HG03135 (cell line): ENCODE measurements at regions not wholly inside any gene's neighbourhood (a gene's known extent, or its start where the extent isn't known, plus 50 kb on each side); places are given as distances from the start of the nearest gene placed in this dataset.
"Not testable (repeated sequence)": the region's sequence is repeated elsewhere in the genome, so short reads cannot be mapped to it uniquely, and the experiment has no call there.

ENCODE experiments used
- ATAC-seq: cut with Tn5 transposase; IDR thresholded peaks from one replicate; pipeline ENCODE4 v1.9.1; 2021; ENCODE audit warnings: mild to moderate bottlenecking, moderate library complexity; ENCODE audit not compliant: unreplicated experiment

DNA sequence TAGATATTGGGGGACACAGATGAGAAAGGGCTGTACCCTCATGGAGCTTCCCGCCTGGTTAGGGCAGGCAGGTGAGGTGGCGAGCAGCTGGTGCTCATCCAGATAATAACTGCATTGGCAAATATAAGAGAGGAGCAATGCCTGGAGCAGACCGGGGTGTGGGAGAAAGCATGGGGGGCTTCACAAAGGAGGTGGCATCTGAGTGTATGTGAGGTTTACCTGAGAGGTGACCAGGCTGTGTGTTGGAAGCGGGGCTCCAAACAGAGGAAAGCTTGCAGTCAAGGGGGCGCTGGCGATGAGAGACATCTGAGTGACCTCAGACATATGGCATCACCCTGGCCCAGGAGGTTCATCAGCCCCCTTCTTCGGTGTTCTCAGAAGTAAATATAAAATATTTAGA lies 72.1 kb upstream of the PMEPA1 start:
- ATAC-seq = no peak

DNA sequence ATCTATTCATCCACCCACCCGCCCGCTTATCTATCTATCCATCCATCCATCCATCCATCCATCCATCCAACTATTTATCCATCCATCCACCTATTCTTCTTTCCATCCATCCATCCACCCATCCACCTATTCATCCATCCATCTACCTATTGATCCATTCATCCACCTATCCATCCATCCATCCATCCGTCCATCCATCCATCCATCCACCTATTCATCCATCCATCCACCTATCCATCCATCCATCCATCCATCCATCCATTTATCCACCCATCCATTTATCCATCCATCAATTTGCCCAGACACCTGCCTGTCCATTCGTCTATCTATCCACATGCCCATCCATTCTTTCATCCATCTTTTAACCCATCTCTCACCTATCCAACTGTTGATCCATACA lies 71.1 kb upstream of the PMEPA1 start:
- no peak for ATAC-seq

DNA sequence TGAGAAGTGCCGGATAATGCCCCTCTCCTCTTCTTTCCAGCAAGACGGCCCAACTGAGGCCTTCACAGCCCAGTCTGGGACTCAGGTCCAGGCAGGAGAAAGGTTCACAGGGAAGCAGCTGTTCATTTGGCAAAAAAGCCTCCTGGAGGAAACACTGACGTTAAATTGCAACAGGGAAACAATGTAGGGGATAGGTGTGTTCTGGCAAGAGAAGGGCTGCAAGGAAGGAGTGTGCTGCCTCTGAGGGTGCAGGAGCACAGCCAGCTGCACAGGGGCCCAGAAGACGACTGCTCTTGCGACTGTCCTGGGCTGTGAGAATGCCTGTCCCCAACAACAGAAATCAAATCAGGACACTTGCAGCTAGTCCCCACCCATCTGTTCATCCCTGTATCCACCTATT lies 70.6 kb upstream of the PMEPA1 start:
- ATAC-seq = no peak

DNA sequence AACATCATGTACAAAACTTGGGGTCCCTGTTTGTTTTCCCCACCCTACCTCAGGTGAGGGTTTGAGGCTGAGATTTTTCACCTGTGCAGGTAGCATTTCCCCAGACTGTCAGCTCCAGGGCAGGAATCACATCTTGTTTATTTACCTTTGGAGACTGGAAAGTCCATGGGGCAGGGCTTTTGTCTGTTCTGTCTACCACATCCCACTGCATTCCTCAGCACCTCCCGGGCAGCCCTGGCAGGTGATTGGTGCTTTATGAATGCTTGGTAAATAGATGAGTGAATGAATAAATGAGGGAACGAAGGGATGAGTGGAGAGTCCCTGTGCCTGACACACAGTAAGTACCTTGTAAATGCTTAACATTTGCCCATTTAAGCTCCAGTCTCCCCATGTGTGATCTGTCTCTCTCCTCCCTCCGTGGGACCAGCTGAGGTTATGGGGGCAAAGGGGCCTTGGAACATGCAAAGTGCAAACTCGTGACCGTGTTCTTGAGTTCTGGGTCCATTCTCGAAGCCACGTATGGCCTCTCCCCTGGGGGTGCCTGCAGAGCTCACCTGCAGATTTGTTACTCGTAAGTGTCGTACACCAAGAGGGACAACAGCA lies 69.7 kb upstream of the PMEPA1 start:
- no peak for ATAC-seq

DNA sequence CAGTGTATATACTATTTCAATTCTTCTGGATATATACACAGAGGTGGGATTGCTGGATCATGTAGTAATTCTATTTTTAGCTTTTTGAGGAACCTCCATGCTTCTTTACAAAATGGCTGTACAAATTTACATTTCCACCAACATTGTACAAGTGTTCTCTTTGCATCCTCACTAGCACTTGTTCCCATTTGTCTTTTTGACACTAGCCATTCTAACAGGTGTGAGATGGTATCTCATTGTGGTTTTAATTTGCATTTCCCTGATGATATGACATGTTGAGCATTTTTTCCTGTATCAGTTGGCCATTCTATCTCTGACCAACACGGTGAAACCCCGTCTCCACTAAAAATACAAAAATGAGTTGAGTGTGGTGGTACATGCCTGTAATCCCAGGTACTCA lies 68.1 kb upstream of the PMEPA1 start:
- ATAC-seq = no peak

DNA sequence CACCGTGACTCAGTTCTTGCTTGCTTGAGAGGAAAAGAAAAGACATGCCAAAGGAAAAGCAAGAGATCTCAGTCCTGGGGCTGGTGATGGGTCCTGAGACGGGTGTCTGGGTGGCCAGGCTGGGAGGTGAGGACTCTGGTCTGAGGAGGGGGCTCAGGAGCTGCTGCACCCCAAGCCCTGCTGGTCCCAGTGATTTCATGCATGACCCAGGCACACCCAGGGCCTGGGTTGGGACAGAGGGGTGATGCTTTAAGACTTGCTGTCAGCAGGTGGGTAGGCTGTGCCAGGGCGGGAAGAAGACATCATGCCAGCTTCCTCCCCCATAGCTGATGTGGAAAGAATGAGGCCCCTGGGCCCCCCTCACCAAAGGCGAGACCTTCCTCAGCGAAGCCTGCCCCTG lies 65.1 kb upstream of the PMEPA1 start:
- no peak for ATAC-seq

DNA sequence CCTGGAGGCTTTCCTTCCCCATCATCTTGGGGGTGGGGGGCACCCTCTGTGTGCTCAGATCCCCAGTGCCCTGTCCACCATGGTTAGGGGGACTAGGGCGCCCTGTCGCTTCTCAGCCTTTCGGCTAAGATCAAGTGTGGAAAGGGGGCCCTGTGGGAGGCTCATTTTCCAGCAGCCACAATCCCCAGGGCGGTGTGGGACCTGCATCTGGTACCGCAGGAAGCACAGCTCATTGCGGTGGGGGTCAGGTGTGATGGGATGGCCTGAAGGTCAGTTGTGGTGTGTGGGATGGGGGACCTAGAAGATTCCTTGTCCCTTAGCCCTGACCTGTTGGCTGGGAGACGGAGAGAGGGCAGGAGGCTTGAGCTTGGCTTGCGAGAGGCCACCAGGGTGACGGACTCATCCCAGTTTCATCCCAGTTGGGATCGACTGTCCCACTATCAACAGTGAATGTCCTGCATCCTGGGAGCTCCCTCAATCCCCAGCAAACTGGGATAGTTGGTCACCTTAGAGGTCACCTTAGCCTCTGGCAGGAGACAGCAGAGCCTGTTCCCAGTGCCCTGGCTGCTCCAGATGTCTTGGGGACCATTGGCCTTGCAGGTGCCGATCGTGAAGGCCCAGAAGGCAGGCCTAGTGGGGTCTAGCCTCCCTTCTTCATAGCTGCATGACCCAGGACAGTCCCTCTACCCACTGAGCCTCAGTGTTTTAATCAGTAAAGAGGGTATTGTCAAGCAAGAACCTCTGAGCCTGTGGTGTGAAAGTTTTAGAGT lies 64.5 kb upstream of the PMEPA1 start:
- no peak for ATAC-seq

DNA sequence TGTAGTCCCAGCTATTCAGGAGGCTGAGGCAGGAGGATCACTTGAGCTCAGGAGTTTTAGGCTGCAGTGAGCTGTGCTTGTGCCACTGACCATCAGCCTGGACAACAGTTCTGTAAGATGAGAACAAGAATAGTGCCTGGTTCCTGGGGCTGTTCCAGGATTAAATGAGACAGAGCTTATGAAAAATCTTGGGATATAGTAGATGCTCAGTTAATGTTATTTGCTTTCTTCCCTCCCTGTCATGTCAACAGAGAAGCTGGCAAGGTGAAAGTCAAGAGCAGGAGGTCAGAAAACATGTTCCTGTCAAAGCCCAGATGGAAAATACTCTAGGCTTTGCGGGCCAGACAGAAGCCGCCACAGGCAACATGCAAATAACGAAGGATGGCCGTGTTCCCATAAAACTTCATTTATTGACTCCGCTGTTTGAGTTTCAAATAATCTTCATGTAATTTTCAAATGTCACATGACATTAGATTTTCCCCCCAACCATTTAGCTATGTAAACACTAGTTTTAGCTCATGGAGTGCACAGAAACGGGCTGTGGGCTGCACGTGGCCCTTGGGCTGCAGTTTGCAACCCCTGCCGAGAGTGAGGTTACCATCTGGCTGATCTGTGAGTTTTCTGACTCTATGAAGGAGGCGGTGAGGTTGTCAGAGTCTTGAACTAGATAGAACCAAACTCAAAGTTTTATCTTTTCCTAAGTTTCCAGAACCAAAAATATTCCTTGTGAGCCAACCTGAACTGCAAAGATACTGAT lies 63.4 kb upstream of the PMEPA1 start:
- no peak for ATAC-seq

DNA sequence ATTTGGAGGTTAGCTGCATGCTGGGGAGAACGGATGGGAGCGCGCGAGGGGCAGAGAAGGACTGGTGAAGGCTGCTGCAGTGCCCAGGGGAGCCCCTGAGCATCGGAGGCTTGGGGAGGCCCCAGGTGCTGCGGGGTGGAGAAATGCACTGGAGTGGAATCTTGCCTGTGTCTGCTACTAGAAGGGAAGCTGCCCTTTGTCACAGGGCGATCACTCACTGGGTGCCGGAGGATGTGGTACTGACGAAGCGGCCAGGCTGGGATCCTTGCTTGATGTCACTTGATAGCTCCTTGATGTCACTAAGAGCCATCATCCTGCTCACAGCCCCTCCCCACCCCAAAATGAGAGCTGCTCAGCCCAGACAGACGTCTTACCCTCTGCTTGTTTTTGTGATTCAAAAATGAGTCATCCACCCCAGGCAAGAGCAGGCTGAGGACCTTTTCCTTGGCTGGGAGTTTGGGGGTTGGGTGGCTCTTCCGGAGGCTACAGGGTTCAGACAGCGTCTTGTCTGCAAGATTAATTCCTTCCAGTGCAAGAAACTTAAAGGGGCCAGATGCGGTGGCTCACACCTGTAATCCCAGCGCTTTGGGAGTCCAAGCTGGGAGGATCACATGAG lies 62.6 kb upstream of the PMEPA1 start:
- ATAC-seq = no peak

DNA sequence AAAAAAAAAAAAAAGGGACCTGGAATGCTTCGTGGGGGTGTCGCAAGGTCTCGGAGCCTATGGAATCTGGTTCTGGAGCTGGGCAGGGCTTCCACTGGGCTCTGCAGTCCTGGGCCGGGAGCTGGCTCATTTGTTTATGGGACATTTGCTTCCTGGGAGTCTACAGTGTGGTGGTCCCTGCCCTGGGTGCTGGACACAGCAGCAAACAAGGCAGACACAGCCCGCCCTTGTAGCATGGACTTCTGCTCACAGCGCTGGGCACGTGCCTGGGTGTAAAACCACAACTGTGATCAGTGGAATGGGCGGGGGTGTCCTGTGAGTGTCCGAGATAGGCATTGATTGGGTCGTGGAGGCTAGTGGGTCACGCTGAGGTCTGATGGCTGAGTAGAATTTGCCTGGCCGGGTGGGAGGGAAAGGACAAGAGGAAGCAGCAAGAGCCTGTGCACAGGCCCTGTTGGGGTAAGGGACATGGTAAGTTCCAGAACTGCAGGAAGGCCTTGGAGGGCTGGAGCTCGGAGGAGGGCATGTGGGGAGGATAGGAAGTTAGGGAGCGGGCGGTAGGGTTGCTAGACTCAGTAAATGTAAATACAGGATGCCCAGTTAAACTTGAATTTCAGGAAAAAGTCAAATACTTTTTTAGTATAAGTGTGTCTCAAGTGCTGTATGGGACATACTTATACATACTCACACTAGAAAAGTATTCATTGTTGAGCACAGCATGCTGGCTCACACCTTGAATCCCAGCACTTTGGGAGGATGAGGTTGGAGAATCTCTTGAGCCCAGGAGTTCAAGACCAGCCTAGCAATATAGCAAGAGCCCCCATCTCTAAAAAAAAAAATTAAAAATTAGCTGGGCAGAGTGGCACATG lies 61.3 kb upstream of the PMEPA1 start:
- ATAC-seq = no peak

DNA sequence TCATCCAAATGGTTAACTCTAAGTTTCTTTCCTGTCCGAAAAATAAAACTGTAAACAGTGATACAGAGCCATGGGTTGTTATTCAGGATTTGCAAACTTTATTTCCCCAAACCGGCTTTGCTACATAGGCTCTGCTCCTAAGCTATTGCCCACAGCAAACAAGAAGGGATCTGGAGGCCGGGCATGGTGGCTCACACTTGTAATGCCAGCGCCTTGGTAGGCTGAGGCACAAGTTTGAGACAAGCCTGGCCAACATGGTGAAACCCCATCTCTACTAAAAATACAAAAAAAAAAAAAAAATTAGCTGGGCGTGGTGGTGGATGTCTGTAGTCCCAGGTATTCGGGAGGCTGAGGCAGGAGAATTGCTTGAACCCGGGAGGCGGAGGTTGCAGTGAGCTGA lies 60.6 kb upstream of the PMEPA1 start:
- ATAC-seq = not testable (repeated sequence)

DNA sequence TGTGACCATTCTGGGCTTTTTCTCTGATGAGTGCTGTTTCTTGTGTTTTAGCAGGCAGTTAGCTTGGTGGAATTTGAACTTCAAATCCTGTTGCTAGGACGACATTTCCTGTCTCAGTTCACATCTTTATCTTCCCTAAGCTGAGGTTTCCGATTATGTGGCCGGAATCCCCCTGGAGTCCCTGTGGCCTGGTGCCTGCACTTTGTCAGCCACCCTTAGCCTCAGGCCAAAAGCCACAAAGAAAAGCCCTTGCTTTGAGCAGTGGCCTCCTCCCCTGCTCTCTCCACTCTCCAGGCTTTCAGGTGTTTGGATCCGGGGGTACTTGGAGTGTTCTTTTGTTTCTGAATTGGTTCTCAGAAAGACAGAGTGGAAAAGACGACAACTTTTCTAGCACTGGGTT lies 59.9 kb upstream of the PMEPA1 start:
- no peak for ATAC-seq

DNA sequence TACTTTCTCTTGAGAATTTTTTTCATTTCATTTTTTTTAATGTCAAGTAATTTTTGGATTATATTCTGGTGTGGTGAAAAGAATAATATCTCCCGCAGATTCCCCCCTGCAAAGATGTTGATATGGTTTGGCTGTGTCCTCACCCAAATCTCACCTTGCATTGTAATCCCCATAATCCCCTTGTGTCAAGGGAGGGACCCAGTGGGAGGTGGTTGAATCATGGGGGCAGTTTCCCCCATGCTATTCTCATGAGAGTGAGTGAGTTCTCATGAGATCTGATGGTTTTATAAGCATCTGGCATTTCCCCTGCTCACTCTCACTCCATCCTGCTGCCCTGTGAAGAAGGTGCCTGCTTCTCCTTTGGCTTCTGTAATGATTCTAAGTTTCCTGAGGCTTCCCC lies 58.7 kb upstream of the PMEPA1 start:
- ATAC-seq = no peak

DNA sequence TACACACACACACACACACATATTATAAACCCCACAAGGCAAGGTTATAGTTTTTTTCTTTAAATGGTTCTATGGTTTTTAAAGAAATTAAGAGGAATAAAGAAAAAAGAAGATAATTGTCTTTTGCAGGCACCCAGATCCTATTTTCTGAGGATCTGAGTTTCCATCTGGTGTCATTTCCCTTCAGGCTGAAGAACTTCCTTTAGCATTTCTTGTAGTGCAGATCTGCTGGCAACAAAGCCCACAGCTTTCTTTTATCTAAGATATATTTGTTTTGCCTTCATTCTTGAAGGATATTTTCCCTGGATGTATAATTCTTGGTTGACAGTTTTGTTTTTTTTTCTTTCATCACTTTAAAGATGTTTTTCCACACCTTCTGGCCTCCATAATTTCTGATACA lies 57.6 kb upstream of the PMEPA1 start:
- ATAC-seq = no peak

DNA sequence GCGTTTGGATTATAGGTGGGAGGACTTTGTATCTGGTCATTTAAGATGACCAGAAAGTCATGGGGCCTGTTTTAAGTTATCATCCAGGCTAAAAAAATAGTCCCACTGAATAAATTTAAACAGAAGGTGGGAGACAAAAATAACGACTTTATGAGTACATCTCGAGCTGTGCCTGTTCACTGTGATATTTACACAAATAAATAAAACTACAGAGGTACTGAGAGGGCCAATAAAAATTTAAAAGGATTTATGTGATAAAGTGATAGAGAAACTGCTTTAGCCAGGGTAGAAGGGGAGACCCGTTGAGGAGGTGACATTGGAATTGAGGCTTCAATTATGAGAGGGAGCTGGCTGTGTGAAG lies 53.4 kb upstream of the PMEPA1 start:
- ATAC-seq = no peak

DNA sequence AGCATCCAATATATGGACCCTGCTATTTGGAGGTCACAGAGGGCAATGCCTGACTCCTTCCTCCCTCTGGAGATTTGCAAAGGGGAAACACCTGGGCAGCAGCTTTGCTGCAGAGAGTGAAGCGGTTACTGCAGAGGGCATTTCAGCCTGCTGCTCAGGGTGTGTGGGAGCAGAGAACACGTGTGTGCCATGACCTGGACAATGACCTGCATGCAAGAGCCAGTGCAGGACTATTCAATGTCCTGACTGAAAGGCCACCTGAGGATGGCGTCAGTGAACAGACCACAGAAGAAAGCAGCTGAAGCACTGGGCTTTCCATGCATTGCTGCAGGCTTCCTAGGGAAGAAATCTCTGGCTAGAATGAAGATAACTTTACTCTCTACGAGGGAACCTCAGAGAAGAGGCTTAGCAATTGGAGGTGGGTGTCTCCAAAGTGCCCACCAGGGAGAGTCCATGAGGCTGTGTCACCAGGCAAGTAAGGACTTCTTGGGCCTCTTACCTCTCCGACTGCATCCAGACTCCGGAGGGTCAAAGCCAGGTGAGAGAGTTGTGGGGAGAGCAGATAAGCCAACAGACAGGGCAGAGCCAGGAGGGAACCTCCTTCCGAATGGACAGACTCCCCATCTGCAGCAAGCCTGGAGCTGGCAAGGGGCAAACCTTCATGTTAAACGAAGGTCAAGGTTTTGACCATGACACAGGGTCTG lies 52.9 kb upstream of the PMEPA1 start:
- no peak for ATAC-seq

DNA sequence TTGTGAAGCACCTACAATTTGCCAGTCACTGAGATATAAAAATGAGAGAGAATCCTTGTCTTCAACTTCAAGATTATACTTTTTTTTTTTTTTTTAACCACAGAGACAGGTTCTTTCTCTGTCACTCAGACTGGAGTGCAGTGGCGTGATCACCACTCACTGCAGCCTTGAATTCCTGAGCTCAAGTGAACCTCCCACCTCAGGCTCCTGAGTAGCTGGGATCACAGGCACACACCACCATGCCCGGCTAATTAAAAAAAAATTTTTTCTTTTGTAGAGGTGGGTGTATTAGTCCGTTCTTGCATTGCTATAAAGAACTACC lies 51.6 kb upstream of the PMEPA1 start:
- no peak for ATAC-seq

DNA sequence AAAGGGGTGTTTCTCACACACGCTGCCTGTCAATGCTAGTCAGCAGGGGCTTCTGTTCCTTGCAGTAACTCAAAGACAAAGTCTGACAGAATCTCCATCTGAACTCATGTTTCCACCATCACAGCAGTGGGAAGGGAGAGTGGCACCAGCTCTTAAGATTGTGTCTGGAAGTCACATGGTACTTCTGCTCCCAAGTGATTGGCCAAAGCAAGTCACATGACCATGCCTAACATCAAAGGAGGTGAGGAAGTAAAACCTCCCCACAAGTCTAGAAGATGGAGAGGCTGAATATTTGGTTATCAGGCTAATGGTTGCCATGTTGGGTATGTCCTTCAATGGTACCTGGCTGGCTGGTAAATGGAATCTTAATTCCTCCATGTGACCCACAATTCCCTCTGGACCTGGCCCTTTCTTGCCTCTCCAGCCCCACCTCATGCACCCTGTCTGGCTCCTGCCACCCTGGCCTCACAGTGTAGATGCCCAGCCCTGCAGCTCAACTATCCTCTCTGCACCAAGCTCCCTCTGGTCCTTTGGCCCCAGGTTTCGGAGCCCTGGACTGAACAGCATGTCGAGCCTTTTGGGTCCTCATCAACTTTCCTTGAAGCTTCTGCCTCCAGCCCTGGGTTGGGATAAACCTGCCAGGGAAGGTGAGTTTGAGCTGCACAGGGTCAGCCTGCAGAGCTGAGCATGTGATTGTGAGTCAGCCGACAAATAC lies 51.0 kb upstream of the PMEPA1 start:
- ATAC-seq = no peak

DNA sequence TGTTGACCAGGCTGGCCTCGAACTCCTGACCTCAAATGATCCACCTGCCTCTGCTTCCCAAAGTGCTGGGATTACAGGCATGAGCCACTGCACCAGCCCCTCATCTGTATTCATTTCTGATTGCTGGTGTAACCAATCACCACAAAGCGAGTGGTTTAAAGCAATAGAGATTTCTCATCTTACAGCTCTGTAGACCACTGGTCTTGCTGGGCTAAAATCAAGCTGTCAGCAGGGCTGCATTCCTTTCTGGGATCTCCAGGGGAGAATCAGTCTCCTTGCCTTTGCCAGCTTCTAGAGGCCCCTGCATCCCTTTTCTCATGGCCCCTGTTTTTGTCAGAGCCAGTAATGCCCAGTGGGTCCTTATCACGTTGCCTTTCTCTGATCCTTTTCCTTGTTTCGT lies 49.9 kb upstream of the PMEPA1 start:
- ATAC-seq = no peak
